GM23248 (cell line): ENCODE measurements at regions not wholly inside any gene's neighbourhood (a gene's known extent, or its start where the extent isn't known, plus 50 kb on each side); places are given as distances from the start of the nearest gene placed in this dataset.

Experiments used
- DNase-seq: peaks from one replicate; pipeline ENCODE4 v3.0.0-alpha.2; 2015
- H2AFZ ChIP-seq: fragments of 200-600 bp; sonication (generic); 2 replicates; pipeline ENCODE4 v1.6.1; 2016; ENCODE audit warnings: antibody characterized with exemption
- H3F3A ChIP-seq: fragments of 200-600 bp; sonication (generic); 2 replicates; pipeline ENCODE4 v1.6.1; 2016; ENCODE audit warnings: mild to moderate bottlenecking, antibody characterized with exemption, mixed run types; ENCODE audit not compliant: insufficient read depth
- H3K27ac ChIP-seq: fragments of 200-600 bp; sonication (generic); 2 replicates; pipeline ENCODE4 v1.5.1; 2016; ENCODE audit warnings: mild to moderate bottlenecking
- H3K27me3 ChIP-seq: fragments of 200-600 bp; sonication (generic); replicated peaks from 2 replicates; pipeline ENCODE4 v1.6.1; 2016; ENCODE audit warnings: mild to moderate bottlenecking; ENCODE audit not compliant: insufficient read depth
- H3K36me3 ChIP-seq: fragments of 200-600 bp; sonication (generic); 2 replicates; pipeline ENCODE4 v1.6.1; 2016; ENCODE audit warnings: low read depth, mild to moderate bottlenecking
- H3K4me1 ChIP-seq: fragments of 200-600 bp; sonication (generic); 2 replicates; pipeline ENCODE4 v1.6.1; 2016; ENCODE audit warnings: mild to moderate bottlenecking; ENCODE audit not compliant: insufficient read depth
- H3K4me2 ChIP-seq: fragments of 200-600 bp; sonication (generic); one replicate; pipeline ENCODE4 v1.6.1; 2016; ENCODE audit warnings: mild to moderate bottlenecking; ENCODE audit not compliant: unreplicated experiment
- H3K4me3 ChIP-seq: fragments of 200-600 bp; sonication (generic); 2 replicates; pipeline ENCODE4 v1.5.1; 2016; ENCODE audit warnings: mild to moderate bottlenecking
- H3K79me2 ChIP-seq: fragments of 200-600 bp; sonication (generic); 2 replicates; pipeline ENCODE4 v1.6.1; 2016; ENCODE audit warnings: mild to moderate bottlenecking; ENCODE audit not compliant: insufficient read depth
- H3K9ac ChIP-seq: fragments of 200-600 bp; sonication (generic); 2 replicates; pipeline ENCODE4 v1.6.1; 2016; ENCODE audit warnings: mild to moderate bottlenecking
- H3K9me2 ChIP-seq: fragments of 200-600 bp; sonication (generic); 2 replicates; pipeline ENCODE4 v1.6.1; 2016; ENCODE audit warnings: mixed run types, mild to moderate bottlenecking, moderate library complexity; ENCODE audit not compliant: insufficient read depth
- H3K9me3 ChIP-seq: fragments of 200-600 bp; sonication (generic); one replicate; pipeline ENCODE4 v1.6.1; 2017; ENCODE audit warnings: low read depth
- H4K20me1 ChIP-seq: fragments of 200-600 bp; sonication (generic); 2 replicates; pipeline ENCODE4 v1.6.0; 2016; ENCODE audit not compliant: insufficient read depth
- EZH2 ChIP-seq: fragments of 200-600 bp; sonication (generic); IDR thresholded peaks from 2 replicates; pipeline ENCODE4 v1.6.1; 2018; ENCODE audit warnings: antibody characterized with exemption, mild to moderate bottlenecking; ENCODE audit not compliant: insufficient read depth, poor library complexity, severe bottlenecking
- EZH2phosphoT487 ChIP-seq: fragments of 200-600 bp; sonication (generic); IDR thresholded peaks from 2 replicates; pipeline ENCODE4 v1.6.1; 2018; ENCODE audit warnings: antibody characterized with exemption, moderate library complexity, mild to moderate bottlenecking, low read depth; ENCODE audit not compliant: insufficient read depth
- WGBS, 2 experiments: methylation state at CpG; one replicate each; pipeline ENCODE4 v1.1.6; 2015 to 2017; ENCODE audit warnings: low lambda C conversion rate in 2 of 2, low coverage in 1 of 2; ENCODE audit errors: missing lambda C conversion rate in 2 of 2; 5-methylcytosine and 5-hydroxymethylcytosine counted together
- in situ Hi-C: fragments of 300-500 bp; cut with MboI; formaldehyde crosslinking; loops from 2 replicates; pipeline ENCODE4 v1.15.0; 2020

- no peaks in the 10 kb centered on the region for H3K4me1 ChIP-seq
- in situ Hi-C loops: no loop called here
- TF ChIP-seq EZH2 (no peak), EZH2phosphoT487 (no peak)
- H3K27ac ChIP-seq: no peak overlapping the region
- H3K9me2 ChIP-seq: no peaks in the 10 kb centered on the region
- no peaks in the 10 kb centered on the region for H4K20me1 ChIP-seq
- H3K4me3 ChIP-seq: no peak overlapping the region
- H3K9ac ChIP-seq: no peak overlapping the region
- H3K4me2 ChIP-seq: no peak overlapping the region
- no peaks in the 10 kb centered on the region for H3F3A ChIP-seq
- DNase-seq: no peak
- no peaks in the 10 kb centered on the region for H3K79me2 ChIP-seq
- no peaks in the 10 kb centered on the region for H3K27me3 ChIP-seq
- no peaks in the 10 kb centered on the region for H3K9me3 ChIP-seq
- H3K36me3 ChIP-seq: no peaks in the 10 kb centered on the region
- H2AFZ ChIP-seq: no peak overlapping the region
- WGBS, 2 experiments: 49 to 51% methylated on average over 5 of the region's 5 CpGs
These were observed 203.7 kb downstream of the WDR11 start for GRCh38 chr10:121054874-121055273.

GRCh38 chr10:121057269-121057668, 206.1 kb downstream of the WDR11 start:
- no peak overlapping the region for H3K9ac ChIP-seq
- no peak overlapping the region for H3K27ac ChIP-seq
- no peaks in the 10 kb centered on the region for H3F3A ChIP-seq
- no peaks in the 10 kb centered on the region for H3K79me2 ChIP-seq
- H2AFZ ChIP-seq: no peak overlapping the region
- H3K4me2 ChIP-seq: no peak overlapping the region
- no peaks in the 10 kb centered on the region for H3K4me1 ChIP-seq
- no peak for DNase-seq
- no peaks in the 10 kb centered on the region for H3K27me3 ChIP-seq
- in situ Hi-C loops: no loop called here
- no peaks in the 10 kb centered on the region for H3K9me2 ChIP-seq
- no peaks in the 10 kb centered on the region for H3K9me3 ChIP-seq
- WGBS, 2 experiments: 7 to 11% methylated on average over 4 of the region's 4 CpGs
- no peaks in the 10 kb centered on the region for H4K20me1 ChIP-seq
- no peaks in the 10 kb centered on the region for H3K36me3 ChIP-seq
- no peak for TF ChIP-seq EZH2
- no peak for TF ChIP-seq EZH2phosphoT487
- no peak overlapping the region for H3K4me3 ChIP-seq

GRCh38 chr10:121058082-121058481, 206.9 kb downstream of the WDR11 start:
- H3K9me3 ChIP-seq: no peaks in the 10 kb centered on the region
- H3K27ac ChIP-seq: no peak overlapping the region
- no peaks in the 10 kb centered on the region for H3K27me3 ChIP-seq
- no peak for TF ChIP-seq EZH2phosphoT487
- TF ChIP-seq EZH2: no peak
- H3K79me2 ChIP-seq: no peaks in the 10 kb centered on the region
- WGBS, 2 experiments: 59 to 66% methylated on average over 6 of the region's 6 CpGs
- no peaks in the 10 kb centered on the region for H3K36me3 ChIP-seq
- H3K4me2 ChIP-seq: no peak overlapping the region
- no peak overlapping the region for H3K9ac ChIP-seq
- in situ Hi-C loops: no loop called here
- H3K4me3 ChIP-seq: no peak overlapping the region
- no peak for DNase-seq
- no peaks in the 10 kb centered on the region for H3F3A ChIP-seq
- H4K20me1 ChIP-seq: no peaks in the 10 kb centered on the region
- H3K4me1 ChIP-seq: no peaks in the 10 kb centered on the region
- H2AFZ ChIP-seq: no peak overlapping the region
- H3K9me2 ChIP-seq: no peaks in the 10 kb centered on the region

GRCh38 chr10:121059351-121059750, 208.2 kb downstream of the WDR11 start:
- in situ Hi-C loops: no loop called here
- H2AFZ ChIP-seq: no peak overlapping the region
- H3K4me1 ChIP-seq: no peaks in the 10 kb centered on the region
- DNase-seq: no peak
- H3K36me3 ChIP-seq: no peaks in the 10 kb centered on the region
- H3K79me2 ChIP-seq: no peaks in the 10 kb centered on the region
- H3K9me3 ChIP-seq: no peaks in the 10 kb centered on the region
- no peaks in the 10 kb centered on the region for H4K20me1 ChIP-seq
- no peak overlapping the region for H3K4me3 ChIP-seq
- no peaks in the 10 kb centered on the region for H3F3A ChIP-seq
- H3K9me2 ChIP-seq: no peaks in the 10 kb centered on the region
- H3K9ac ChIP-seq: no peak overlapping the region
- no peak overlapping the region for H3K4me2 ChIP-seq
- H3K27me3 ChIP-seq: no peaks in the 10 kb centered on the region
- WGBS, 2 experiments: 19 to 25% methylated on average over 4 of the region's 4 CpGs
- TF ChIP-seq EZH2phosphoT487 (no peak), EZH2 (no peak)
- H3K27ac ChIP-seq: no peak overlapping the region

- Histone ChIP-seq H3K36me3 (no peaks in the 10 kb centered on the region), H3K27me3 (no peaks in the 10 kb centered on the region), H3K9ac (no peak overlapping the region), H3K4me2 (no peak overlapping the region), H2AFZ (no peak overlapping the region), H3K79me2 (no peaks in the 10 kb centered on the region), H3K27ac (no peak overlapping the region), H3K4me3 (no peak overlapping the region), H4K20me1 (no peaks in the 10 kb centered on the region), H3K9me2 (no peaks in the 10 kb centered on the region), H3K9me3 (no peaks in the 10 kb centered on the region), H3K4me1 (no peaks in the 10 kb centered on the region), H3F3A (no peaks in the 10 kb centered on the region)
- no peak for DNase-seq
- no peak for TF ChIP-seq EZH2phosphoT487
- in situ Hi-C loops: no loop called here
- WGBS, 2 experiments: 38 to 41% methylated on average over 3 of the region's 3 CpGs
These were observed 211.0 kb downstream of the WDR11 start for GRCh38 chr10:121062115-121062514.
